ENCODE measurements at regions not wholly inside any gene's neighbourhood (a gene's known extent, or its start where the extent isn't known, plus 50 kb on each side); places are given as distances from the start of the nearest gene placed in this dataset.

GRCh38 chr12:22880807-22881206, 255.8 kb downstream of the ETNK1 start:
- TF ChIP-seq, protein P1, sequence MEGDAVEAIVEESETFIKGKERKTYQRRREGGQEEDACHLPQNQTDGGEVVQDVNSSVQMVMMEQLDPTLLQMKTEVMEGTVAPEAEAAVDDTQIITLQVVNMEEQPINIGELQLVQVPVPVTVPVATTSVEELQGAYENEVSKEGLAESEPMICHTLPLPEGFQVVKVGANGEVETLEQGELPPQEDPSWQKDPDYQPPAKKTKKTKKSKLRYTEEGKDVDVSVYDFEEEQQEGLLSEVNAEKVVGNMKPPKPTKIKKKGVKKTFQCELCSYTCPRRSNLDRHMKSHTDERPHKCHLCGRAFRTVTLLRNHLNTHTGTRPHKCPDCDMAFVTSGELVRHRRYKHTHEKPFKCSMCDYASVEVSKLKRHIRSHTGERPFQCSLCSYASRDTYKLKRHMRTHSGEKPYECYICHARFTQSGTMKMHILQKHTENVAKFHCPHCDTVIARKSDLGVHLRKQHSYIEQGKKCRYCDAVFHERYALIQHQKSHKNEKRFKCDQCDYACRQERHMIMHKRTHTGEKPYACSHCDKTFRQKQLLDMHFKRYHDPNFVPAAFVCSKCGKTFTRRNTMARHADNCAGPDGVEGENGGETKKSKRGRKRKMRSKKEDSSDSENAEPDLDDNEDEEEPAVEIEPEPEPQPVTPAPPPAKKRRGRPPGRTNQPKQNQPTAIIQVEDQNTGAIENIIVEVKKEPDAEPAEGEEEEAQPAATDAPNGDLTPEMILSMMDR (IDR thresholded peaks at IDR 0.05 in 8 of 11, conservative IDR thresholded peaks at IDR 0.05 in 3 of 11), result no peak
- no peak for TF ChIP-seq POLR2A (IDR thresholded peaks at IDR 0.05)

Measured in spleen (tissue), 7 donors.